Left ventricle myocardium inferior (tissue), 1 donor: ENCODE measurements at regions not wholly inside any gene's neighbourhood (a gene's known extent, or its start where the extent isn't known, plus 50 kb on each side); places are given as distances from the start of the nearest gene placed in this dataset.

Experiments
- DNase-seq: peaks from one replicate; pipeline ENCODE4 v3.0.0-alpha.2; 2020
- H3K27ac ChIP-seq: fragments of 200-600 bp; replicated peaks from 2 replicates; pipeline ENCODE4 v1.8.0; 2021
- H3K27me3 ChIP-seq: fragments of 200-600 bp; 2 replicates; pipeline ENCODE4 v1.8.0; 2021; ENCODE audit warnings: low read depth
- H3K36me3 ChIP-seq: fragments of 200-600 bp; 2 replicates; pipeline ENCODE4 v1.8.0; 2021
- H3K4me1 ChIP-seq: fragments of 200-600 bp; 2 replicates; pipeline ENCODE4 v1.8.0; 2021
- H3K4me3 ChIP-seq: fragments of 200-600 bp; 2 replicates; pipeline ENCODE4 v1.8.0; 2021; ENCODE audit warnings: mild to moderate bottlenecking, moderate library complexity
- H3K9me3 ChIP-seq: fragments of 200-600 bp; replicated peaks from 2 replicates; pipeline ENCODE4 v1.8.0; 2021
- CTCF ChIP-seq: fragments of 200-600 bp; IDR thresholded peaks from 2 replicates; pipeline ENCODE4 v1.8.0; 2021; ENCODE audit warnings: antibody characterized with exemption, mild to moderate bottlenecking, borderline replicate concordance
- intact Hi-C: fragments of 100-400 bp; cut with micrococcal nuclease; formaldehyde crosslinking; loops from one replicate; pipeline ENCODE4 v1.11.0; 2022
- donor health status: DM: no; HTN: yes; CAD: no; lungs with severe emphysema.

DNA sequence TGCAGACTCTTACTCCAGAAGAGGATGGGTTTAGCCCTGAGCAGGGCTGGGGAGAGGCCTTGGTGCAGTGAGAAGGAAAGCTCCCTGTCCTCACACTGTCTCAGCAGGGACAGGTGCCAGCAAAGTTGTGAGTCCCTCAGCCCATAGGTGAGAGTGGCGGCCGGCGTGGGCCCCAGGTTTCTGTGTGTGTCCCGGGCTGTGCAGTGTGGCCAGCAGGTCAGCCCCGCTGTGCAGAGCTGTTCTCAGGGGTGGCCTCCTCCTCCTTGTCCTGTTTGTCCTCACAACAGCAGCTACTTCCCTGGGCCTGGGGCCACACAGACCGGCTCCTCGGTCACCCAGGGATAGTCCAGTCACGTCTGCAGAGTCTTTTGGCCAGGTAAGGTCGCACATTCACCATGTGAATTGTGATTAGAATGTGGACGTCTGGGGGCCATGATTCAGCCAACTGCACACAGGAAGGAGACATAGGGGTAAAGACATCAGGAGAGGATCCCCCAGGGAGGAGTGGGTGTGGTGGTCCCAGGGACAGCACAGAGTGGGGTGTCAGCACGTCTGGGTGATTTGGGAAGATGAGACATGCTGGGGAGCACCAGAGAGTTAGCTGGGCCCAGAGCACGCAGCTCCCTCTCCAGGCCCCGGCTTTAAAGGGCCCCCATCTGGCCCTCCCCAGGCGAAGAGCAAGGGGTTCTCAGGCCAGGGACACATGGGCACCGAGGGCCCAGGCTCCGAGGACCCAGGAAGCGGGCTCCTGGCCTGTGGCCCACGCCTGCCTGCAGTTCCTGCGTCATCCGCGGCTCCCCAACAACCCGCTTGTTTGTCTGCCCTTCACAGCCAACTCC is 81.6 kb downstream of the MYEOV start:
- DNase-seq = peak; percentile 10
- Histone ChIP-seq H3K27me3 (no peaks in the 10 kb centered on the region), H3K27ac (no peak overlapping the region), H3K9me3 (no peaks in the 10 kb centered on the region), H3K4me1 (peaks cover 9% of the 10 kb centered on the region), H3K36me3 (no peaks in the 10 kb centered on the region), H3K4me3 (no peak overlapping the region)
- intact Hi-C loops = no loop called here
- TF ChIP-seq CTCF = no peak

- no peaks in the 10 kb centered on the region for H3K9me3 ChIP-seq
- intact Hi-C loops = no loop called here
- DNase-seq = peak; percentile 4
- no peaks in the 10 kb centered on the region for H3K27me3 ChIP-seq
- H3K36me3 ChIP-seq = no peaks in the 10 kb centered on the region
- H3K4me1 ChIP-seq = peaks cover 9% of the 10 kb centered on the region
- TF ChIP-seq CTCF = no peak
- no peak overlapping the region for H3K4me3 ChIP-seq
- H3K27ac ChIP-seq = no peak overlapping the region
These were observed 82.4 kb downstream of the MYEOV start for GRCh38 chr11:69376155-69377028.

GRCh38 chr11:69377029-69377952 is 83.3 kb downstream of the MYEOV start:
- H3K9me3 ChIP-seq = no peaks in the 10 kb centered on the region
- TF ChIP-seq CTCF = no peak
- intact Hi-C loops = no loop called here
- H3K27ac ChIP-seq = no peak overlapping the region
- no peak overlapping the region for H3K4me3 ChIP-seq
- no peaks in the 10 kb centered on the region for H3K27me3 ChIP-seq
- DNase-seq = peak; percentile 8
- no peaks in the 10 kb centered on the region for H3K36me3 ChIP-seq
- peaks cover 13% of the 10 kb centered on the region for H3K4me1 ChIP-seq

- no peak for TF ChIP-seq CTCF
- H3K27me3 ChIP-seq = no peaks in the 10 kb centered on the region
- intact Hi-C loops = no loop called here
- peaks cover 13% of the 10 kb centered on the region for H3K4me1 ChIP-seq
- H3K9me3 ChIP-seq = no peaks in the 10 kb centered on the region
- DNase-seq = peak; percentile 9
- no peak overlapping the region for H3K4me3 ChIP-seq
- H3K36me3 ChIP-seq = no peaks in the 10 kb centered on the region
- H3K27ac ChIP-seq = no peak overlapping the region
These were observed 84.0 kb downstream of the MYEOV start for GRCh38 chr11:69377953-69378302.
